T-helper 1 cell (primary cell): ENCODE measurements at regions not wholly inside any gene's neighbourhood (a gene's known extent, or its start where the extent isn't known, plus 50 kb on each side); places are given as distances from the start of the nearest gene placed in this dataset.
A peak's percentile ranks its signal among the peaks of the same experiment; 100 is the strongest.
"Not testable (repeated sequence)": the region's sequence is repeated elsewhere in the genome, so short reads cannot be mapped to it uniquely, and the experiment has no call there.

Experiments used
- DNase-seq, 5 donors: peaks; one replicate each; pipeline ENCODE4 v3.0.0-alpha.2; 2012 to 2020

- not testable (repeated sequence) for DNase-seq
Measured at GRCh38 chr11:67804435-67805252, 130.2 kb upstream of the ALDH3B2 start.

GRCh38 chr11:67803519-67803918 lies 129.1 kb upstream of the ALDH3B2 start:
- not testable (repeated sequence) for DNase-seq

- DNase-seq = not testable (repeated sequence)
Measured at GRCh38 chr11:67803055-67803454, 128.6 kb upstream of the ALDH3B2 start.

GRCh38 chr11:67802623-67803022 lies 128.2 kb upstream of the ALDH3B2 start:
- not testable (repeated sequence) for DNase-seq

- DNase-seq = not testable (repeated sequence)
Measured at GRCh38 chr11:67801397-67801796, 127.0 kb upstream of the ALDH3B2 start.

- not testable (repeated sequence) for DNase-seq
Measured at GRCh38 chr11:67800591-67800990, 126.2 kb upstream of the ALDH3B2 start.

GRCh38 chr11:67799808-67800207 lies 125.4 kb upstream of the ALDH3B2 start:
- not testable (repeated sequence) for DNase-seq

- not testable (repeated sequence) for DNase-seq
Measured at GRCh38 chr11:67797726-67798521, 123.5 kb upstream of the ALDH3B2 start.

GRCh38 chr11:67795746-67796145 lies 121.3 kb upstream of the ALDH3B2 start:
- DNase-seq = no peak

GRCh38 chr11:67793750-67794149 lies 119.3 kb upstream of the ALDH3B2 start:
- DNase-seq = not testable (repeated sequence)

GRCh38 chr11:67792273-67792990 lies 118.0 kb upstream of the ALDH3B2 start:
- DNase-seq = peak in 3 of 5 donors; percentile 0 to 32 (median 13)

- not testable (repeated sequence) for DNase-seq
Measured at GRCh38 chr11:67791598-67792170, 117.3 kb upstream of the ALDH3B2 start.

- not testable (repeated sequence) for DNase-seq
Measured at GRCh38 chr11:67788341-67788695, 113.9 kb upstream of the ALDH3B2 start.

- DNase-seq = not testable (repeated sequence)
Measured at GRCh38 chr11:67787681-67788340, 113.4 kb upstream of the ALDH3B2 start.

- DNase-seq = not testable (repeated sequence)
Measured at GRCh38 chr11:67781967-67782366, 107.5 kb upstream of the ALDH3B2 start.

- not testable (repeated sequence) for DNase-seq
Measured at GRCh38 chr11:67781506-67781905, 107.1 kb upstream of the ALDH3B2 start.

GRCh38 chr11:67780056-67780455 lies 105.6 kb upstream of the ALDH3B2 start:
- no peak for DNase-seq

- DNase-seq = not testable (repeated sequence)
Measured at GRCh38 chr11:67779189-67779875, 104.9 kb upstream of the ALDH3B2 start.

GRCh38 chr11:67776852-67777520 lies 102.6 kb upstream of the ALDH3B2 start:
- DNase-seq = no peak

- not testable (repeated sequence) for DNase-seq
Measured at GRCh38 chr11:67774175-67774574, 99.8 kb upstream of the ALDH3B2 start.
